Skeletal muscle tissue (tissue), 3 donors: ENCODE measurements at regions not wholly inside any gene's neighbourhood (a gene's known extent, or its start where the extent isn't known, plus 50 kb on each side); places are given as distances from the start of the nearest gene placed in this dataset.

Experiments used
- H3K27ac ChIP-seq: one replicate; pipeline ENCODE4 v1.7.0; 2013; ENCODE audit warnings: mild to moderate bottlenecking, low read depth, low read length, inconsistent platforms
- H3K27me3 ChIP-seq, 3 donors: one replicate each; pipeline ENCODE4 v1.7.0; 2013; ENCODE audit warnings: low read length in 3 of 3; ENCODE audit not compliant: control insufficient read depth in 3 of 3, insufficient read depth in 3 of 3
- H3K36me3 ChIP-seq, 3 donors: one replicate each; pipeline ENCODE4 v1.7.0; 2013; ENCODE audit warnings: low read length in 3 of 3; ENCODE audit not compliant: control insufficient read depth in 3 of 3, insufficient read depth in 3 of 3
- H3K4me1 ChIP-seq, 3 donors: one replicate each; pipeline ENCODE4 v1.7.0; 2013; ENCODE audit warnings: low read length in 3 of 3, mild to moderate bottlenecking in 3 of 3; ENCODE audit not compliant: control insufficient read depth in 3 of 3, insufficient read depth in 3 of 3
- H3K4me3 ChIP-seq, 3 donors: one replicate each; pipeline ENCODE4 v1.7.0; 2013; ENCODE audit warnings: low read length in 3 of 3
- H3K9ac ChIP-seq, 3 donors: one replicate each; pipeline ENCODE4 v1.7.0; 2013; ENCODE audit warnings: low read length in 3 of 3, mild to moderate bottlenecking in 3 of 3, moderate library complexity in 2 of 3, low read depth in 1 of 3
- H3K9me3 ChIP-seq, 3 donors: one replicate each; pipeline ENCODE4 v1.7.0; 2013; ENCODE audit warnings: low read length in 3 of 3; ENCODE audit not compliant: control insufficient read depth in 3 of 3
- donor health status: Osteomylitis.

DNA sequence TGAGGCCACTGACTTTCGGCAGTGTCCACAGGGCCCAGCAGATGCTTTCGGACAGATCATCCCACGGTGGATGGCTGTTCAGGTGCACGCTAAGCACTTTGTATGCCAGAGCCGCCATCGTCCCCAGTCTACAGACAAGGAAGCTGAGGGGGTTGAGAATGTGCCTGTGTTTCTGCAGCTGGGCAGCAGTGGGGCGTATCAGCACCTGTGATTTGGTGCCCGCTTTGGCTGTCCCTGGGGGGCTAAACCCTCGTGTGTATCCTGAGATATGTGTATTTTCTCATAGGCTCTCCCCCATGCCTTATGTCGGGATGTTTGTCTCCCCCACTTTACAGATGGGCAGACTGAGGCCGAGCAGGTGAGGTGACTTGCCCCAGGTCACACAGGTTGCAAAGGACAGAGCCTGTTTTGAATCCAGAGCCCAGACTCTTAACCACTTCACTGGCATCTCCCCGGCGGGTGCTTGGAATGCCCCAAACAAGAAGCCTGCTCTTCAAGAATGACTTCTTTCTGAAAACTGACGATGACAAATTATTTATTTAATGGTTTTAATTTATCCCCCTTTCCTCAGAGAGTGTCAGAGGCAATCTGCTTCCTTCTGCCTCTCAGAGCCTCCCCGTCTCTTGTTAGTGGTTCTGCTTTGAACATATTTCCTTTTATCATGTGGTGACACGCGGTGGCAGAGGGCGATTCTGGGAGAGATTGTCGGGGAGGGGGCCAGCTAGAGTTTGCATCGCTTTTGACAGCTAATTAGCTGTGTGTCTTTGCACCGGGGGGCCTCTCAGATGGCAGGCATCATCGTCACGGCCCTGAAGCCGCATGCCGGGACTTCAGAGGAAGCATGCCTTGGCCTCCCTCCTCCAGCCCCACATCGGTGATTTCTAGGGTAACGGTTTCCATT, 149.6 kb upstream of the CIBAR2 start:
- Histone ChIP-seq H3K9me3 (no peaks in the 10 kb centered on the region), H3K4me1 (peaks cover 14 to 22% (median 18%) of the 10 kb centered on the region in 3 donors), H3K9ac (no peak overlapping the region), H3K27me3 (no peaks in the 10 kb centered on the region), H3K27ac (no peak overlapping the region), H3K36me3 (no peaks in the 10 kb centered on the region), H3K4me3 (no peak overlapping the region)

DNA sequence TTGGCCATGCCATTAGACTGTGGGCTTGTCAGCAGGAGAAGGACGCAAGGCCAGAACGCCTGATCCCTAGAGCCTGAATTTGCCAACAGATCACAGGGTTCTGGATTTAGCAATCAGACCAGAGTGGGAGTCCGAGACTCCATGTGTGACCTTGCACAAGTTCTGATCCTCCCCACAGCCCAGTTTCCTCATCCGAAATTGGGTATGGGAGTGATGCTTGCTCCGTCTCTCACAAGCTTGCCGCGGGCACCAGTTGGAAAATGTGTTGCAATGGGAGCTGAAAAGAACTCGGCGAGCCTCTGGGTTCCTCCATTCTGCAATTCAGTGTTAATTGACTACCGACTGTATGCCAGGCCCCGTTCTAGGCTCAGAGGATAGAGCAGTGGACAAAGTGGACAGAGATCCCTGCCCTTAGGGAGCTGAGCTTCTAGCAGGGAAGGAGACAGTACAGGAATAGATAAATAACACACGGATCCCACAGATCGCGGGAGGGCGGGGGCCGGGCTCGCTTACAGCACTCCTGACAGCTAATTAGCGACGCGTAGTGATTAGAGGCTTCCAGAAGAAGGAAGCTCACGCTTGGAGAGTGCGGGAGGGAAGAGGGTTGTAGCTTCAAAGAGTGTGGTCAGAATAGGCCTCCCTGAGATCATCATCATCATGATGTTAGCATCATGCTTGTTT, 150.4 kb upstream of the CIBAR2 start:
- H3K36me3 ChIP-seq, result no peaks in the 10 kb centered on the region
- no peak overlapping the region for H3K27ac ChIP-seq
- peaks cover 14 to 22% (median 18%) of the 10 kb centered on the region in 3 donors for H3K4me1 ChIP-seq
- H3K9me3 ChIP-seq, result no peaks in the 10 kb centered on the region
- peak overlapping the region in 1 of 3 donors; percentile 33 for H3K9ac ChIP-seq
- no peaks in the 10 kb centered on the region for H3K27me3 ChIP-seq
- no peak overlapping the region for H3K4me3 ChIP-seq

DNA sequence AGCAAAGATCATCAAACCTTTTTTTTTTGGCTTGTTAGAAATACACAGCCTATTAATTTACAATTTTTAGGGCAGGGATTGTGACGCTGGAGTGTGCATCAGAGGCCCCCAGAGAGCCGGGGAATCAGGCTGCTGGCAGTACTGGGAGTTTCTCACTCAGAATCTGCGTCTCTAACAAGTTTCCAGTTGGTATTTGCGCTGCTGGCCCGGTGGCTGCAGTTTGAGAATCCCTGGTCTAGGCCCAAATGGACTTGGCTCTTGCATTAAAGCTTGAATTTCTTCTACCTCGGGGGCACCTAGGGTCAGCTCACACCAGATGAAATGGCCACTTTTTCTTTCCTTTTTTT, 150.9 kb upstream of the CIBAR2 start:
- Histone ChIP-seq H3K36me3 (no peaks in the 10 kb centered on the region), H3K4me3 (no peak overlapping the region), H3K9me3 (no peaks in the 10 kb centered on the region), H3K27ac (no peak overlapping the region), H3K4me1 (peaks cover 12 to 22% (median 18%) of the 10 kb centered on the region in 3 donors), H3K9ac (peak overlapping the region in 1 of 3 donors; percentile 33), H3K27me3 (no peaks in the 10 kb centered on the region)

DNA sequence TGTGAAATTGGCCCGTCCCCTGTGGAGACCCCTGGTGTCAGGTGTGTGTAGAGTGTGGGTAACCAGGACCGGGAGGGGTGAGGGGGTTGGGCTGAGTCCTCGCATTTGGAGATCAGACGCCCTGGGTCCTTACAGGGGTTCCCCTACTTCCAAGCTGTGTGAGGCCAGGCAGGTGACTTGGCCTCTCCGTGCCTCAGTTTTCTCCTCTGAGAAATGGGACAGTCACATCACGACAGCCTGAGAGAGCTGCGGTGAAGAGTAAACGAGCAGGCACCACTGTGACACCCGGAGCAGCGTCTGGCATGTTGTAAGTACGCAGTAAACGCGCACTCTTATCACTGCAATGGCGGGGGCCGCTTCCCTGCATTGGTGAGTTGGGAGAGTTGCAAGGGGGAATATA, 152.5 kb upstream of the CIBAR2 start:
- Histone ChIP-seq H3K27me3 (no peaks in the 10 kb centered on the region), H3K4me1 (peaks cover 11 to 22% (median 16%) of the 10 kb centered on the region in 3 donors), H3K9ac (no peak overlapping the region), H3K4me3 (no peak overlapping the region), H3K9me3 (no peaks in the 10 kb centered on the region), H3K27ac (no peak overlapping the region), H3K36me3 (no peaks in the 10 kb centered on the region)

DNA sequence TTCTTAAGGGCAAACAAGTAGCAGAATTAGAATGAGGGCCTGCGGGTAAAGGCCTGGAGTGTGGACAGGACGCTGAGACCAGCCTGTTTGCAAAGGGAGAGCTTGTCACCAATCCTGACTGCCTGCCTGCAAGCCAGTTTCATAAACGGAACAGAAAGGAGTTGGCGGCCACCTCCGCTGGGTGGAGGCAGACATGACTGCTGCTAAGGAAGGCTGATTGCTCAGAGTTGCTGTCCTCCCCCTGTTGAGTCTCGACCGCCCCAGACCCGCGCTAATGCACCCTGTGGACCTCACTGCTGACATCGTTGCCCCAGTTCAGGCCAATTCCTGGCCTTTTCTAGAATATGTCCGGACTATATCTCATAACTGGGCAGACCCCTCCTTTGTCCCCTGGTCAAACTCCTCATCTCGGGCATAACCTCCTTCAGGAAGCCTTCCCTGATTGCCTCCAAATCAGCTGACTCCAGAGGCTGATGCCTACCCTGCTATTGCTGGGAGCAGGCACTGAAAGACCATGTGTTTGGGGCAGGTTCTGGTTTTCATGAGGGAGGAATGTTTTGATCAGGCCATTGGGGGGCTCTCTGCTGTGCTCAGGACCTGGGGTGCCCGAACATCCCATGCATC, 153.0 kb upstream of the CIBAR2 start:
- Histone ChIP-seq H3K4me3 (no peak overlapping the region), H3K27me3 (no peaks in the 10 kb centered on the region), H3K9me3 (no peaks in the 10 kb centered on the region)

DNA sequence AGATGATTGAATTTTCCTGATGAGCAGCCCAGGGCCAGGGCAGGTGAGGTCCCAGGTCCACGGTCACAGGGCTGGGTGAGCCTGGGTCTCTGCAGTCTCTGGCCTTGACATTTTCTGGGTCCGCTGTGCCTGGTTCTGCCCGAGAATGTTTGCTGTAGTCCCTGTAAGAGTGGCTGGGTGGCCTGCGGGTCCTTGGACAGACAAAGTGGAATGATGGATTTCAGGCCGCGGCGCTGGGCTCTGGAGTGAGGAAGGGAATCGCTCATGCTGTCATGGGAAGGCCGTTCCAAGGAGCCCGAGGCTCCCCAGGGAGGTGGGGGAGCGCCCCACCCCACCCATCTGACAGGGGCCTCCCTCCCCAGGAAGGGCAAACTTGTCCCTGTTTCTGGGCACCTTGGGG, 153.5 kb upstream of the CIBAR2 start:
- no peaks in the 10 kb centered on the region for H3K36me3 ChIP-seq
- no peak overlapping the region for H3K9ac ChIP-seq
- no peak overlapping the region for H3K27ac ChIP-seq
- no peaks in the 10 kb centered on the region for H3K9me3 ChIP-seq
- H3K4me1 ChIP-seq, result peaks cover 11 to 19% (median 16%) of the 10 kb centered on the region in 3 donors
- H3K4me3 ChIP-seq, result no peak overlapping the region
- H3K27me3 ChIP-seq, result no peaks in the 10 kb centered on the region

More for the DNA sequence above, 153.0 kb upstream of the CIBAR2 start:
- H3K9ac ChIP-seq, result no peak overlapping the region
- no peaks in the 10 kb centered on the region for H3K36me3 ChIP-seq
- H3K4me1 ChIP-seq, result peaks cover 11 to 22% (median 16%) of the 10 kb centered on the region in 3 donors
- no peak overlapping the region for H3K27ac ChIP-seq

DNA sequence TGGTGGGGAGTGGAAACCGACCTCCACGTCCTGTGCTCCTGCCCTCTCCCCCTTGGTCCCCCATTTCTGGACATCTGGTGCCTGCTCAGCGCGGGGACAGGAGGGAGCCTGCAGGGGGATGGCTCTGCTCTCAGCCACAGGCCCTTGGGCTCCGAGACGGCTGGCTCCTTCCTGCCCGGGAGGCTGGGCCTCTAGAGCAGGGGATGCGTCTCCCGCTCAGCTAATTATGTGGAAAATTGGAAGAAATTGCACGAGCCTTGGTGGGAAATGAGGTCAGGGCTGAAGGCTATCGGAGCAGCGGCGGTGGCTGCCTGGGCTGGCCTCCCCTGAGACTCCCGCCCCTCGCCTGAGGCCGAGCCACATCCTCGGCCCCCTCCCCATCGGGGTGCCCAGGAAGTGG, 154.6 kb upstream of the CIBAR2 start:
- Histone ChIP-seq H3K36me3 (no peaks in the 10 kb centered on the region), H3K27ac (no peak overlapping the region), H3K4me3 (no peak overlapping the region), H3K9me3 (no peaks in the 10 kb centered on the region), H3K4me1 (peaks cover 11 to 13% (median 13%) of the 10 kb centered on the region in 3 donors), H3K9ac (no peak overlapping the region), H3K27me3 (no peaks in the 10 kb centered on the region)

DNA sequence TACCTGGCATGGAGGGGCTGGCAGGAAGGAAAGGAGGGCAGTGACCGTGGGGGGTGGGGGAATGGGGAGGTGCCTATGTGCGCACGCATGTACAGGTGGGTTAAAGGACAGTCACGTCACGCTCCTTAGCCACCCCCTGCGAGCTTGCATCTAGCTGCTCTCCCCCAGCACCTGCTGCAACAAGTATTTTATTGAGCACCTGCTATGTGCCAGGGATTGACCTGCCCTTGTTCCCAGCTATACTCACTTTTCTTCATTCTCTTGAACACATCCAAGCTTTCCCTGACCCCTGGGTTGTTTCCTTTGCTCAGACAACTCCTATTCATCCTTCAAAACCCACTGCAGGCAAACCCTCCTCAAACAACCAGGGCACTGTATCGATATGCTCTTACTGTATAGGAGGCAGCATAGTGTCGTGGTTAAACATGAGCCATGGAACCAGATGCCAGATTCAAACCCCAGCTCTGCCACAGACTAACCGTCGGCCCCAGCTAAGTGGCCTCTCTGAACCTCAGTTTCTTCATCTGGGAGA, 155.2 kb upstream of the CIBAR2 start:
- Histone ChIP-seq H3K4me1 (peaks cover 9% of the 10 kb centered on the region in 3 donors), H3K27ac (no peak overlapping the region), H3K9me3 (no peaks in the 10 kb centered on the region), H3K4me3 (no peak overlapping the region), H3K9ac (no peak overlapping the region), H3K36me3 (no peaks in the 10 kb centered on the region), H3K27me3 (no peaks in the 10 kb centered on the region)

DNA sequence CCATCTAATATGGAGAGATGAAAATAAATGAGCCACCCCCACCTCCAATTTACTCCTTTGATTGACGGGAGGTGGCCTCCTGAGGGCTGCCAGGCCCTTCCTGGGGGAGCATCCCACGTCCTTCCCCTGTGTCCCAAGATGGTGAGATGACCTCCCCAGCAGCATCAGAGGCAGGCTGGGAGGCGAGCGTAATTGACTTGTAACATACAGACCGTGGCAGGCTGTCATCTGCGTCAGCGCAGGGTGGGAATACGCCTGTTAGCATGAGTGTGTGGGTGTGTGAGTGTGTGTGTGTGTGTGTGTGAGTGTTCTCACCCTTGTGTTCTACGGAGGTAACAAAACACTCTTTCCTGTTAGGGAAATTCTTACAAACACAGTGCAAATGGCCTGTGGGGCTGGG, 156.9 kb upstream of the CIBAR2 start:
- no peaks in the 10 kb centered on the region for H3K36me3 ChIP-seq
- H3K4me3 ChIP-seq, result no peak overlapping the region
- H3K27ac ChIP-seq, result no peak overlapping the region
- no peak overlapping the region for H3K9ac ChIP-seq
- no peaks in the 10 kb centered on the region for H3K4me1 ChIP-seq
- H3K27me3 ChIP-seq, result no peaks in the 10 kb centered on the region
- H3K9me3 ChIP-seq, result no peaks in the 10 kb centered on the region
